ENCODE measurements at regions not wholly inside any gene's neighbourhood (a gene's known extent, or its start where the extent isn't known, plus 50 kb on each side); places are given as distances from the start of the nearest gene placed in this dataset.
"Not testable (repeated sequence)": the region's sequence is repeated elsewhere in the genome, so short reads cannot be mapped to it uniquely, and the experiment has no call there.

DNA sequence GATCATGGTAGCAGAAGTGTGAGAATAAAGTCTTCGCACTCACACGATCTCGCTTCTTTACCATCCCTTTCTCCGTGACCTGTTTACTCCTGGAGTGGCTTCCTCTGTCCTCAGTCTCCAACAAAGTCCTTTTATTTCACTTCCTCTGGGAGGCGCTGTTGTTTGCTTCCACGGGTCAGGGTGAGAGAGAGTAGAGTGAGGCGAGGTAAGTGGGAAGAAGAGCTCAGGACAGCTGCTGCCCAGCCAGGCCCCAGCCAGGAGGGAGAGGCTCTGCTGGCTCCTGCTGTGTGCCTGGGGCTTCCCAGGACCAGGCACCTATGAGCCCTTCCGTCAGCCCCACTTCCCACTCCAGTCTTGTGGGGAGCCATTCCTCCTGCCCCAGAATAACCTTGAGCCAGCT is 242.1 kb downstream of the FGF9 start:
- no peak for DNase-seq (ENCODE audit: low read depth)

DNA sequence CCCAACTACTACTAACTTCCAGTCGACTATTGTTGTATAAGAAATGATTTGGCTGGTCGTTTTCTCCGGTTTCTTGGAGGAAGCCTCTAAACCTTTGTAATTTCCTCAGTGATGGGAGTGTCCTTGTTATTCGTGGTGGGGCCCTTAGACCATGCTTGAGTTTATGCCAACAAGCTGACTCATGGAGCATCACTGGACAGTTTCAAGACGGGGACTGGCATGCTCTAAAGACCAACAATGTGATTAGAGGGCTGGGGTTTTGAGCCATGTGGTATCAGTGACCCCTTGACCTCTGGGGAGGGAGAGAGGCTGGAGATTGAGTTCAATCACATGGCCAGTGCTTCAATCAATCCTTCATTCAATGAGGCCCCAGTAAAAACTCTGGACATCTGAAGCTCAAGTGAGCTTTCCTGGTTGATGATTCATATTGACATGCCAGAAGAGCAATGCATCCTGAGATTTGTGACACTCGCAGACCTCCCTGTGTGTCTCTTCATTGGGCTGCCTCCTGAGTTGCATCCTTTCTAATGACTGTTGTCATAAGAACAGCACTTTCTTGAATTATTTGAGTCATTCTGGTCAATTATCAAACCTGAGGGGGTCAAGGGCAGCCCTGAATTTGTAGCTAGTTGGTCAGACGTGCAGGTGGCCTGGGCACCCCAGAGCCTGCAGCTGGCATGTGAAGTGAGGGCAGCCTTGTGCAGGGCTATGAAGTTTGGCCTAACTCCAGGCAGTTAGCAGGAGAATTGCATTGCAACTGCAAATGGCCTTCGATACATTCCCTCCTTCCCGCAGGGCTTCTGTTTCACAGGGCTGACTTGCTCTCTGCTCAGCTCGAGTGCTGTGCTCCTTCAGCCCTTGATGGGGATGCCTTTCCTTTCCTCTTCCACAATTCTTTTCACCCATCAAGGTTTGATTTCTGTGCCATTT is 246.5 kb downstream of the FGF9 start:
- H3K4me3 ChIP-seq (replicated peaks; ENCODE audit: low read depth, low read length): no peak overlapping the region
- TF ChIP-seq, protein P1, sequence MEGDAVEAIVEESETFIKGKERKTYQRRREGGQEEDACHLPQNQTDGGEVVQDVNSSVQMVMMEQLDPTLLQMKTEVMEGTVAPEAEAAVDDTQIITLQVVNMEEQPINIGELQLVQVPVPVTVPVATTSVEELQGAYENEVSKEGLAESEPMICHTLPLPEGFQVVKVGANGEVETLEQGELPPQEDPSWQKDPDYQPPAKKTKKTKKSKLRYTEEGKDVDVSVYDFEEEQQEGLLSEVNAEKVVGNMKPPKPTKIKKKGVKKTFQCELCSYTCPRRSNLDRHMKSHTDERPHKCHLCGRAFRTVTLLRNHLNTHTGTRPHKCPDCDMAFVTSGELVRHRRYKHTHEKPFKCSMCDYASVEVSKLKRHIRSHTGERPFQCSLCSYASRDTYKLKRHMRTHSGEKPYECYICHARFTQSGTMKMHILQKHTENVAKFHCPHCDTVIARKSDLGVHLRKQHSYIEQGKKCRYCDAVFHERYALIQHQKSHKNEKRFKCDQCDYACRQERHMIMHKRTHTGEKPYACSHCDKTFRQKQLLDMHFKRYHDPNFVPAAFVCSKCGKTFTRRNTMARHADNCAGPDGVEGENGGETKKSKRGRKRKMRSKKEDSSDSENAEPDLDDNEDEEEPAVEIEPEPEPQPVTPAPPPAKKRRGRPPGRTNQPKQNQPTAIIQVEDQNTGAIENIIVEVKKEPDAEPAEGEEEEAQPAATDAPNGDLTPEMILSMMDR (IDR thresholded peaks at IDR 0.05; ENCODE audit: low read length, missing control alignments): no peak
- no peak for DNase-seq (ENCODE audit: low read depth)

More for the DNA sequence above, 242.1 kb downstream of the FGF9 start:
- no peak overlapping the region for H3K4me3 ChIP-seq (replicated peaks; ENCODE audit: low read depth, low read length)
- TF ChIP-seq, protein P1 (IDR thresholded peaks at IDR 0.05; ENCODE audit: low read length, missing control alignments): no peak

DNA sequence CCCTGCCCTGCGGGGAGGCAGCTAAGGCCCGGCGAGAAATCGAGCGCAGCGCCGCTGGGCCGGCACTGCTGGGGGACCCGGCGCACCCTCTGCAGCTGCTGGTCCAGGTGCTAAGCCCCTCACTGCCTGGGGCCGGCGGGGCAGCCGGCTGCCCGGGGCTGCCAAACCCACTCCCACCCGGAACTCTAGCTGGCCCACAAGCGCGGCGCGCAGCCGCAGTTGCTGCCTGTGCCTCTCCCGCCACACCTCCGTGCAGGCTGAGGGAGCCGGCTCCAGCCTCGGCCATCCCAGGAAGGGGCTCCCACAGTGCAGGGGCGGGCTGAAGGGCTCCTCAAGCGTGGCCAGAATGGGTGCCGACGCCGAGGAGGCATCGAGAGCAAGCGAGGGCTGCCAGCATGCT is 249.9 kb downstream of the FGF9 start:
- H3K4me3 ChIP-seq (replicated peaks; ENCODE audit: low read depth, low read length); DNase-seq (ENCODE audit: low read depth): not testable (repeated sequence)

DNA sequence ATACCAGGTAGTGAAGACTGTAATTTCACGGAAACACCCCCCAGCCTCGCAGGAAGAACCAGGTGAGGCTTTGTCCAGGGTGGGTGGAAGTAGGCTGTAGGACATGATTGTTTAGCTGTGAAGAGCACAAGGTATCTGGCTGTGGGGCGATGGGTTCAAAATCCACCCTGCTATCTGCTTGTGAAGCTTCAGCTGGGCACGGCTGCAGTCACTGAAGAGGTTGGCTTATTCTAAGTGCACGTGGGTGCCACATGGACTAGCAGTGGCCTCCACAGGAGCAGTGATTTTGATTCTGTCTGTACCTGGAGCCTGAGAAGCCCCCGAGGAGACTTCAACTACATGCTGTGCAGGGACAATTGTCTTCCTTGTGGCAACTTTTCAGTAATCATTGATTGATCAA is 254.1 kb downstream of the FGF9 start:
- TF ChIP-seq, protein P1 (IDR thresholded peaks at IDR 0.05; ENCODE audit: low read length, missing control alignments): no peak
- DNase-seq (ENCODE audit: low read depth): no peak

DNA sequence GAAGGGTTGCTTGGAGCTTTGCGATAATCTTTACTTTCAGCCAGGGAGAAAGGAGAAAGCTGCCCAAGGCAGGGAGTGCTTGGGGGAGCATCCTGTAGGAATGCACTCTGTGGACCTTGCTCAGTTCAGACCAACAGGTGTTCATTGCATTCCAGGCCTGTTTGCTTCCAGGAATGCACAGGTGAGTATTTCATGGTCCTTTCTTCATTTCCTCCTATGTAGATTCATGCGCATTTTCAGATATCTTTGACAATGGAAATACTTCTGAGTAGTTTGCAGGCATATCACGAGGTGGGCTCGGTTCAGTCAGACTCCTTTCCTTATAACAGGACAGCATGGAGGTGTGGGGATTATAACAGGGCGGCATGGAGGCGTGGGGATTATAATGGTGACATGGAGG is 254.8 kb downstream of the FGF9 start:
- no peak overlapping the region for H3K4me3 ChIP-seq (replicated peaks; ENCODE audit: low read depth, low read length)
- TF ChIP-seq, protein P1 (IDR thresholded peaks at IDR 0.05; ENCODE audit: low read length, missing control alignments): no peak
- no peak for DNase-seq (ENCODE audit: low read depth)

More for the DNA sequence above, 254.1 kb downstream of the FGF9 start:
- H3K4me3 ChIP-seq (replicated peaks; ENCODE audit: low read depth, low read length): no peak overlapping the region

DNA sequence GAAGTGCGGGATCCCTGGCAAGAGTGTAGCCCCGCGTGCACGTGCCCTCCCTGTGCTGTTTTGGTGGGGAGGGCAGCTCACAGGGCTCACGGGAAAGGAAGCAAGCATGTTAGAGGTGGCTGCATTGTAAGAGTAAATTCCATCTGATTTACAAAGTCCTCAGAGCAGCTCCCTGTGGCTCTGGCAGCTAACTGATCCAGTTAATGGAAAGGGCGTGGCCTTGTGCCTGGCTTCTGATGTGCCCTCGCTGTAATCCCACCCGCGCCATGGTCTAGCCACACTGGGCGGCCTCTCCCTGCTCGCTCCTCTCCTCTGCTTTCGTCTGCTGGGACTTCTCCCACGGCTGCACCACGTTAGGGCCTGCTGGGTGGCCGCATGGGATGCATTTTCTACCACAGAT is 258.5 kb downstream of the FGF9 start:
- DNase-seq (ENCODE audit: low read depth): no peak
- H3K4me3 ChIP-seq (replicated peaks; ENCODE audit: low read depth, low read length): no peak overlapping the region
- TF ChIP-seq, protein P1 (IDR thresholded peaks at IDR 0.05; ENCODE audit: low read length, missing control alignments): no peak

DNA sequence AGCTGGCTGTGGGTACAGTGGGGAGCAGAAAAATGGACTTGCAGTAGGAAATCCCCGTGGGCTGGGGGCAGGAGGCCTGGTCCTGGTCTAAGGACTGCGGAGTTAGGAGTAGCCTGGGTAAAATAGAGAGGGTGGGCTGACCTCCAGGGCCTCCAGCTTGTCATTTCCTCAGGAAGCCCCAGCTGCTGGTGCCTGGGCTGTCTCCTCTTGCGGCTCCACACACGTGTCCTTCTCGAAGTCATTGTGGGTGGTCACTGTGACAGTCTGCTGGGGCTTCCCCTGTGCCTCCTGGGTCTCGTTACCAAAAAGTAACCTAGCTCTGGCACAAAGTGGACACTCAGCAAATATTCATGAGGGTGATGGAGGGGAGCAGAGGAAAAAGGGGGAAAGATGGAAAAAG is 259.7 kb downstream of the FGF9 start:
- DNase-seq (ENCODE audit: low read depth): no peak
- no peak overlapping the region for H3K4me3 ChIP-seq (replicated peaks; ENCODE audit: low read depth, low read length)
- TF ChIP-seq, protein P1 (IDR thresholded peaks at IDR 0.05; ENCODE audit: low read length, missing control alignments): no peak
